ENCODE measurements at regions not wholly inside any gene's neighbourhood (a gene's known extent, or its start where the extent isn't known, plus 50 kb on each side); places are given as distances from the start of the nearest gene placed in this dataset.

- in situ Hi-C loops (cut with MboI; ENCODE audit: low sequenced_read_pairs) = loop anchor here (25.0 kb wide), 1 partner anchor 105 kb away; the partner anchor contains the start of gene FAM13A
Measured at GRCh38 chr4:89166971-89167475, 55.7 kb downstream of the TIGD2 start.

GRCh38 chr4:89171176-89171805 lies 60.0 kb downstream of the TIGD2 start:
- in situ Hi-C loops (cut with MboI; ENCODE audit: low sequenced_read_pairs) = loop anchor here (25.0 kb wide), 1 partner anchor 109 kb away; the partner anchor contains the start of gene FAM13A

- in situ Hi-C loops (cut with MboI; ENCODE audit: low sequenced_read_pairs) = loop anchor here (25.0 kb wide), 1 partner anchor 111 kb away; the partner anchor contains the start of gene FAM13A
Measured at GRCh38 chr4:89172865-89173264, 61.5 kb downstream of the TIGD2 start.

GRCh38 chr4:89173336-89174090 lies 62.2 kb downstream of the TIGD2 start:
- in situ Hi-C loops (cut with MboI; ENCODE audit: low sequenced_read_pairs) = loop anchor here (25.0 kb wide), 1 partner anchor 111 kb away; the partner anchor contains the start of gene FAM13A

GRCh38 chr4:89174784-89175183 lies 63.5 kb downstream of the TIGD2 start:
- in situ Hi-C loops (cut with MboI; ENCODE audit: low sequenced_read_pairs) = loop anchor here (25.0 kb wide), 1 partner anchor 112 kb away; the partner anchor contains the start of gene FAM13A

- in situ Hi-C loops (cut with MboI; ENCODE audit: low sequenced_read_pairs) = no loop called here
Measured at GRCh38 chr4:89175611-89176010, 64.3 kb downstream of the TIGD2 start.

- in situ Hi-C loops (cut with MboI; ENCODE audit: low sequenced_read_pairs) = no loop called here
Measured at GRCh38 chr4:89177807-89178206, 66.5 kb downstream of the TIGD2 start.

- in situ Hi-C loops (cut with MboI; ENCODE audit: low sequenced_read_pairs) = no loop called here
Measured at GRCh38 chr4:89184407-89184806, 73.1 kb downstream of the TIGD2 start.

All from HL-60/S4 (cell line).